ENCODE measurements at regions not wholly inside any gene's neighbourhood (a gene's known extent, or its start where the extent isn't known, plus 50 kb on each side); places are given as distances from the start of the nearest gene placed in this dataset.

DNA sequence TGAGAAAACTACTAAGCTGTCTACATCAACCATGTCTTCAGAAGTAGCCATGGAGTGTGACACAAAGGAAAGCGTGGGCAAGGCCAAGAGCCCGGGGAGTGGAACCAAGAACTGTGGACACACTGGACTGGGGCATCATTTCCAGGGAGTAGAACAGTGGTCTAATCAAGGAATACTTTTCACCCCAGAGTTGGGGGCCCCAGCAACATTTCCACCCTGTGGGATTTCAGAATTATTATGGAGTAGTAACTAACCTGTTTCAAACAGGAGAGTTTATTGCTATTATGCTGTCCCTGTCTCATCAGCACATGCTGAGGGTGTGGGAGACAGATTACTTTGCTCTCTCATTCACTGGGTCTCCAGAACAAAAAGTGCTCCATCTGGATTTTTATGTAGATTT lies 58.0 kb upstream of the FSTL4 start:
- DNase-seq: no peak
- TF ChIP-seq POLR2A (IDR thresholded peaks at IDR 0.05) (no peak), CTCF (IDR thresholded peaks at IDR 0.05) (no peak)
- WGBS, 4 donors: 46 to 97% (median 84%) methylated on average over 2 of the region's 2 CpGs

DNA sequence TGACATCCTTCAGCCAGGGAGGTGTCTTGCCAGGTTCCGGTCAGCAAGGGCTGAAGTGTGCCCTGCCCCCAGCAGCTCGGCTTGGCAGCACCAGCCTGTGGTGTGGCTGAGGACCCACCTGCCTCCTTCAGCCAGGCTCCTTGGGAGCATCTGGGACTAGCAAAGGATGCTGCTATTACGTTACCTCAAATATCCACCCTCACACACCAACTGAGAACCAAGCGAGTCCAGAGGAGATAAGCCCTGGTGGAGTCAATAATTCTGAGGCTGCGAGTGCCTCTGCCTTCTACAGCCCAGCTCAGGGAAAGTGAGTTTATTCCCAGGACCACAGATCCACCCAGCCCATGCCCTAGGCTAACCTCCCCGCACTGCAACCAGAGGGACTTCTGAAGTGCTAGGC lies 57.1 kb upstream of the FSTL4 start:
- Histone ChIP-seq H3K4me3 (no peak overlapping the region), H3K36me3 (replicated peaks in 1 of 2) (no peaks in the 10 kb centered on the region), H3K27ac (no peak overlapping the region), H3K9me3 (replicated peaks in 1 of 3) (no peaks in the 10 kb centered on the region), H3K27me3 (no peaks in the 10 kb centered on the region), H3K4me1 (replicated peaks in 1 of 2) (no peaks in the 10 kb centered on the region)
- no peak for TF ChIP-seq CTCF (IDR thresholded peaks at IDR 0.05)
- TF ChIP-seq POLR2A (IDR thresholded peaks at IDR 0.05): no peak
- no peak for DNase-seq
- 77 to 91% (median 90%) methylated on average over 4 to 6 of the region's 6 CpGs for WGBS, 4 donors
- intact Hi-C loops (cut with DNase I): no loop called here

More for the DNA sequence above, 58.0 kb upstream of the FSTL4 start:
- Histone ChIP-seq H3K27me3 (no peaks in the 10 kb centered on the region), H3K4me3 (no peak overlapping the region), H3K9me3 (replicated peaks in 1 of 3) (no peaks in the 10 kb centered on the region), H3K4me1 (replicated peaks in 1 of 2) (no peaks in the 10 kb centered on the region), H3K27ac (no peak overlapping the region), H3K36me3 (replicated peaks in 1 of 2) (no peaks in the 10 kb centered on the region)
- intact Hi-C loops (cut with DNase I): no loop called here

- Histone ChIP-seq H3K9me3 (replicated peaks in 1 of 3) (no peaks in the 10 kb centered on the region), H3K27me3 (no peaks in the 10 kb centered on the region), H3K27ac (no peak overlapping the region), H3K36me3 (replicated peaks in 1 of 2) (no peaks in the 10 kb centered on the region), H3K4me3 (no peak overlapping the region), H3K4me1 (replicated peaks in 1 of 2) (no peaks in the 10 kb centered on the region)
- intact Hi-C loops (cut with DNase I): no loop called here
- DNase-seq: no peak
- WGBS, 4 donors: 76 to 83% (median 79%) methylated on average over 5 of the region's 5 CpGs
- no peak for TF ChIP-seq CTCF (IDR thresholded peaks at IDR 0.05)
- TF ChIP-seq POLR2A (IDR thresholded peaks at IDR 0.05): no peak
These were observed 56.1 kb upstream of the FSTL4 start for GRCh38 chr5:133668458-133668857.

- intact Hi-C loops (cut with DNase I): no loop called here
- TF ChIP-seq POLR2A (IDR thresholded peaks at IDR 0.05) (no peak), CTCF (IDR thresholded peaks at IDR 0.05) (no peak)
These were observed 54.9 kb upstream of the FSTL4 start for GRCh38 chr5:133667217-133667616.

More at GRCh38 chr5:133667217-133667616, 54.9 kb upstream of the FSTL4 start:
- no peak for DNase-seq
- H3K27me3 ChIP-seq: no peaks in the 10 kb centered on the region
- H3K4me3 ChIP-seq: no peak overlapping the region
- WGBS, 4 donors: 50 to 68% (median 59%) methylated on average over 1 of the region's 1 CpG
- H3K27ac ChIP-seq: no peak overlapping the region
- no peaks in the 10 kb centered on the region for H3K36me3 ChIP-seq (replicated peaks in 1 of 2)
- H3K9me3 ChIP-seq (replicated peaks in 1 of 3): no peaks in the 10 kb centered on the region
- H3K4me1 ChIP-seq (replicated peaks in 1 of 2): no peaks in the 10 kb centered on the region

All from adrenal gland (tissue), 9 donors.